Colon (tissue), 2 donors: ENCODE measurements at regions not wholly inside any gene's neighbourhood (a gene's known extent, or its start where the extent isn't known, plus 50 kb on each side); places are given as distances from the start of the nearest gene placed in this dataset.
"Not testable (repeated sequence)": the region's sequence is repeated elsewhere in the genome, so short reads cannot be mapped to it uniquely, and the experiment has no call there.

ENCODE experiments used
- FAIRE-seq: peaks from 2 replicates; lab custom pipeline; 2012; peaks lifted over from hg19 to GRCh38; lab: Jason Lieb, UNC
- donor health status: control.
- donor health status: control.

- not testable (repeated sequence) for FAIRE-seq
These were observed 155.8 kb upstream of the FAM174A start for GRCh38 chr5:100379254-100379858.

GRCh38 chr5:100364757-100365478, 170.3 kb upstream of the FAM174A start:
- not testable (repeated sequence) for FAIRE-seq

- not testable (repeated sequence) for FAIRE-seq
These were observed 170.8 kb upstream of the FAM174A start for GRCh38 chr5:100364343-100364742.

GRCh38 chr5:100359998-100360397, 175.2 kb upstream of the FAM174A start:
- FAIRE-seq, result not testable (repeated sequence)

GRCh38 chr5:100346269-100346668, 188.9 kb upstream of the FAM174A start:
- not testable (repeated sequence) for FAIRE-seq

DNA sequence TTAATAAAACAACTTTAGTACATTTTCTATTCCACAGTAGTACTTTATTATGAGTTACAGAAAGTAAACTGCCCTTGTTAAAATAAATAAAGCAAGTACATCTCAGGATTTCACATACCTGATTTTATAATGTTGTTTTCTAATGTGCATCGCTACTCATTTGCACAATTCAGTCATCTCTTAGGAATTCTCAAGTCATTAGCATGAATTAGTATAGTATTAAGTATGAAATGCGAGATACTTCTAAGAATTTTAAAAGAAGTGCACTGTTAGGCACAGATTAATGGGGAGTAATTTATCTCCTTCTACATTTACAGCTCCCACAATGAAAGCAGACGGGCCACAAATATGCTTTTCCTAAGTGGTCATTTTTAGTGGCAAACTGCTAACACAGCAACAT, 193.7 kb upstream of the FAM174A start:
- FAIRE-seq, result not testable (repeated sequence)

DNA sequence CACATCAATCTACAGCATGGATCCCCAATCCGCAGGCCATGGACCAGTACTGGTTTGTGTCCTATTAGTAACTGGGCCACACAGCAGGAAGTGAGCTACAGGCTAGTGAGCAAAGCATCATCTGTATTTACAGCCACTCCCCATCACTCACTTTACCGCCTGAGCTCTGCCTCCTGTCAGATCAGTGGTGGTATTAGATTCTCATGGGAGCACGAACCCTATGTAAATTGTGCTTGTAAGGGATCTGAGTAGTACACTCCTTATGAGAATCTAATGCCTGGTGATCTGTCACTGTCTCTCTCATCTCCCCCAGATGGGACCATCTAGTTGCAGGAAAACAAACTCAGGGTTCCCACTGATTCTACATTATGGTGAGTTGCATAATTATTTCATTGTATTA, 212.7 kb upstream of the FAM174A start:
- no peak for FAIRE-seq

DNA sequence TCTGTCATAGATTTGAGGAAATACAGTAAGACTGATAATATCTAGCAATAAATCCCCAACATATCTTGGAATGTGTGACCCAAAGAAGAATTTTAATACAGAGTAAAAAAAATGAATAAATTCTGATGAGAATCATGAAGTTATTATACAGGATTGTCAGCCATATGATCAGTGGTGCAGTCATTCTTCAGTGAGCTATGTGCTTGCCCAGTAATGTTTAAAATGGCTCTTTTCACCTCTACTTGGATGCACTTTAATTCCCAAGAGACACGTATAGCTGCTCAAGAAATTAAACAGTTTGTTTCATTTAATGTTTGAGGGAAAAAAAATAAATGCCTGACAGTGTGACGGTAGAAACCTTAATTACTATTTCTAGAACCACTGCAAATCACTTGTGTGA, 215.3 kb upstream of the FAM174A start:
- FAIRE-seq, result no peak

DNA sequence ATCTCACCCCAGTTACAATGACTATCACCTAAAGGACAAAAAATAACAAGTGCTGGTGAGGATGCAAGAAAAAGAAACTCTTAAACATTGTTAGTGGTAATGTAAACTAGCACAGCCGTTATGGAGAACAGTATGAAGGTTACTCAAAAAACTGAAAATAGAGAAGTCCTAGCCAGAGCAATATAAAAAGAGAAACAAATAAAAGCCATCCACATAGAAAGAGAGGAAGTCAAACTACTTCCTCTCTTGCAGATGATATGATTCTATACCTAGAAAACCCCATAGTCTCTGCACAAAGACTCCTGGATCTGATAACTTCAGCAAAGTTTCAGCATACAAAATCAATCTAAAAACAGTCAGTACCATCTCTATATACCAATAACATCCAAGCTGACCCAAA, 221.5 kb upstream of the FAM174A start:
- no peak for FAIRE-seq

DNA sequence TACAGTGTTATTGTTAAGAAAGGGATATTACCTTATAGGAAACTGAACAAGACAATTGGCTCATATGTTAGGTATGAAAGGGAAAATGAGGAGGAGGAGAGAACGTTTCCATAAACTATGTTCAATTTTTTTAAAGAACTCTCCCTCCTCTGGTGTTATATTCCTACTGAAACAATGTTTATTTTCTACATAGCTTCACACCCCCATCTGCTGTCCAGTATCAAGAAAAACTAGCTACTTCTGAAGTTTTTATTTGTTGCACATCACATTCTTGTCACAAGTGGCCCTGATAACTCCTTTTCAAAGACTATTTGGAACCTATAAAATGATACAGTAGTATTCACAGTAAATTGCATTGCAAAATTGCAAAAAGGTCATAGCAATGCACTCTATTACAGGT, 223.4 kb upstream of the FAM174A start:
- no peak for FAIRE-seq

DNA sequence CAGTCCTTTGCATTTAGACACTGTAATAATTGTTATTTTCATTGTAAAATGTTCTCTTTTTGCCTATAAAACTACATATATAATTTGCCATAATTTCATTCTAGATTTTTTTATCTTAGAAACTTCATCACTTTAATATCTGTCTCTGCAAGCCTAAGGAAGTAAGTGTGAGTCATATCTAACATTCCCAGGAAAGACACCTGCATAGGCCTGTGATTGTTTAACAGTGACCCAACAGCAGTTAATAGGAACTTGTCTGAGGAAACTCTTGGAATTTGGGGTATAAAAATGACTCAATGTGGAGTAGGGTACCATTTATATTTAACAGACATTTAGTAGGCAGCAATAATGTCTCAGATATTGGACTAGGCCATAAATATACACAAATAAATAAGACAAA, 229.2 kb upstream of the FAM174A start:
- no peak for FAIRE-seq

GRCh38 chr5:100303216-100303615, 232.0 kb upstream of the FAM174A start:
- no peak for FAIRE-seq

DNA sequence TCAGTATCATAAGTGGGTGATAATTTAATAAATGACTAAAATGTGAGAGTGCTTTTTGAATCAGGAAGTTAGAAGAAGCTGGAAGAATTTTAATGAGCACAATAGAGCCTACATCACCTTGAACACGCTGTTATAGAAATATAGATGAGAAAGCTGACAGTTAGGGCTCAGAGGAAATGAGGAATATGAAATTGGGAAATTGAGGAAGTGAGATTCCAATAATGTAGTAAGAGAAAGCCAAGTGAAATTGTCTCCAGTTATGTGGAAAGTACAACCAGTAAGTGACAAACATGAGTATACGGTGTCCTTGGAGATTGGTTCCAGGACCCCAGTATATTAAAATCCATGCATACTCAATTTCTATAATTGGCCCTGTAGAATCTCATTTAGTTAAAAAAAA, 235.9 kb upstream of the FAM174A start:
- no peak for FAIRE-seq

- no peak for FAIRE-seq
These were observed 259.1 kb upstream of the FAM174A start for GRCh38 chr5:100276071-100276470.

DNA sequence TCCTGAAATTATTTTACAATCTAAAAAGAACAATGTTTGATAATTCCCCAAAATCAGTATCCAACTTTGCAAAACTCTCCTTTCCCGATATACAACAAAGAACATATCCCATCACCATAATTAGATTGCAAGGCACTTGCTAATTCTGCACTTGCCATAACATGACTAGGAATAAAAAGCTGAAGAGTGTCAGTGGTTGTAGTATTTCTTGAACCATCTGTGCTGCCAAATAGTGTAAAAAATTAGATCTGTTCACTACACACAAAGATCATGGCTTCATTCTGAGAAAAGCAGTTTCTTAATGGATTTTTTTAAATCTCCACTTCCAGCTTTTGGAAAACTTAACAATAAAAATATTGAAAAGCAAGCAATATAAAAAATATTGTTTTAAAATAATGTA, 259.5 kb upstream of the FAM174A start:
- no peak for FAIRE-seq

- FAIRE-seq, result no peak
These were observed 261.2 kb upstream of the FAM174A start for GRCh38 chr5:100273846-100274580.

GRCh38 chr5:100270023-100270771, 265.0 kb upstream of the FAM174A start:
- FAIRE-seq, result no peak

GRCh38 chr5:100260968-100261367, 274.2 kb upstream of the FAM174A start:
- FAIRE-seq, result no peak

- no peak for FAIRE-seq
These were observed 282.2 kb upstream of the FAM174A start for GRCh38 chr5:100252944-100253343.

DNA sequence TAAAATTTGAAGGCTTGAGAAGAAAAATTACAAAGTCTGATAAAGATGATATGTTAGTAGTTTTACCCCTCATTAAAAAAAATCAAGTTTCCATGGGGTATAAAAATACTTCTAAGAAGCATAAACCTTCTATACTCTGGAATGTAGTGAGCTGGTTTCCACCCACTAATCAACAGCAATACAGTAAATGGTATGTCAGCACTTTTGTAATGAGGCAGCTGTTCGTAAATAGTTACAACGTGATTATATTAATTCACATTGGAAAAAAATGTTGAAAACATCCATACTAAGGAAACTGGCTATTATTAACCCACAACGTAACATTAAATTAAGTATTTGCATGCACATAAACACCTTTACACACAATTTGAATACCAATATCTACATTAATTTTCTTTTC, 283.1 kb upstream of the FAM174A start:
- FAIRE-seq, result no peak

DNA sequence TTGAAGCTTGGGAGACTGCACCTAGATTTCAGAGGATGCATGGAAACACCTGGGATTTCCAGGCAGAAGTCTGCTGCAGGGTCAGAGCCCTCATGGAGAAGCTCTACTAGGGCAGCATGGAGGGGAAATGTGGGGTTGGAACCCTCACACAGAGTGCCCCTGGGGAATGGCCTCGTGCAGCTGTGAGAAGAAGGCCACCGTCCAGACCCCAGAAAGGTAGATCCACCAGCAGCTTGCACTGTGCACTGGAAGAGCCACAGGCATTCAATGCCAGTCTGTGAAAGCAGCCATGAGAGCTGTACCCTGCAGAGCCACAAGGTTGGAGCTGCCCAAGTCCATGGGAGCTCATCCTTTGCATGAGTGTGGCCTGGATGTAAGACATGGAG, 285.3 kb upstream of the FAM174A start:
- FAIRE-seq, result no peak

GRCh38 chr5:100249211-100249883, 285.8 kb upstream of the FAM174A start:
- FAIRE-seq, result no peak
